HCT116 (cell line): ENCODE measurements at regions not wholly inside any gene's neighbourhood (a gene's known extent, or its start where the extent isn't known, plus 50 kb on each side); places are given as distances from the start of the nearest gene placed in this dataset.

Experiments used
- ATAC-seq: fragments of 200-7000 bp; cut with Tn5 transposase; 2 replicates; pipeline ENCODE4 v1.9.1; 2020; ENCODE audit warnings: mild to moderate bottlenecking, moderate library complexity
- BruUV-seq: library from RNA; stranded (reverse); fragments of 400-500 nt; replicated peaks from 2 replicates; lab custom pipeline; 2021; lab: Mats Ljungman, UMichigan
- CTCF ChIA-PET: fragments of 300-600 bp; sonication (Branson Sonifier 250); formaldehyde crosslinking; loops from one replicate; lab custom pipeline; 2021; ENCODE audit warnings: antibody characterized with exemption; lab: Charles Lee
- POLR2A ChIA-PET: fragments of 300-600, 350-600 bp; sonication (Branson Sonifier 250); formaldehyde crosslinking; loops from one replicate; lab custom pipeline; 2021; ENCODE audit warnings: antibody characterized with exemption; lab: Charles Lee
- RAD21 ChIA-PET, 2 experiments: fragments of 300-600 bp; sonication (Branson Sonifier 250); formaldehyde crosslinking; loops; one replicate each; lab custom pipeline; 2023; ENCODE audit warnings: low total read pairs in 2 of 2; ENCODE audit not compliant: uncharacterized antibody in 2 of 2, unreplicated experiment in 2 of 2, low non-redundant PET in 1 of 2; lab: Charles Lee
- DNase-seq: peaks from one replicate; pipeline ENCODE4 v3.0.0-alpha.2; 2010; ENCODE audit warnings: low read depth, low spot score
- H2AFZ ChIP-seq: fragments of 200-600 bp; shearing (Covaris generic), sonication (generic); 2 replicates; pipeline ENCODE4 v1.6.1; 2017; ENCODE audit warnings: low read depth, mixed run types, mixed read lengths, antibody characterized with exemption, low read length; ENCODE audit not compliant: poor library complexity, severe bottlenecking
- H3K27ac ChIP-seq: 2 replicates; pipeline ENCODE4 v1.5.1; 2012; ENCODE audit warnings: low read depth, low read length
- H3K27me3 ChIP-seq: fragments of 200-600 bp; sonication (generic); 2 replicates; pipeline ENCODE4 v1.6.1; 2016; ENCODE audit warnings: mixed run types, low read length, mixed read lengths; ENCODE audit not compliant: insufficient read depth
- H3K36me3 ChIP-seq, 2 experiments: fragments of 200-500 bp in 1 of 2; fragments of 200-600 bp in 1 of 2; sonication (Bioruptor generic) in 1 of 2; sonication (generic) in 1 of 2; 2 replicates each; pipeline versions ENCODE4 v1.5.1 to v1.6.1; 2014 to 2016; ENCODE audit warnings: low read length in 2 of 2, inconsistent platforms in 1 of 2, mixed read lengths in 1 of 2, mixed run types in 1 of 2; ENCODE audit not compliant: insufficient read depth in 2 of 2, control insufficient read depth in 1 of 2
- H3K4me1 ChIP-seq, 2 experiments: fragments of 200-600 bp in 1 of 2; sonication (generic) in 1 of 2; 2 replicates each; pipeline versions ENCODE4 v1.5.1 to v1.6.1; 2012 to 2017; ENCODE audit warnings: low read length in 2 of 2, inconsistent platforms in 1 of 2, mild to moderate bottlenecking in 1 of 2, mixed read lengths in 1 of 2, mixed run types in 1 of 2, moderate library complexity in 1 of 2; ENCODE audit not compliant: insufficient read depth in 2 of 2, control insufficient read depth in 1 of 2
- H3K4me2 ChIP-seq: fragments of 200-600 bp; sonication (generic); 2 replicates; pipeline ENCODE4 v1.6.1; 2017; ENCODE audit warnings: mixed run types, low read length, mixed read lengths
- H3K4me3 ChIP-seq, 2 experiments: fragments of 200-600 bp in 1 of 2; sonication (generic) in 1 of 2; replicated peaks in 1 of 2; 2 replicates each; pipeline ENCODE4 v1.5.1; 2011 to 2016; ENCODE audit warnings: low read length in 2 of 2, control low read depth in 1 of 2, low read depth in 1 of 2, mild to moderate bottlenecking in 1 of 2, mixed read lengths in 1 of 2, mixed run types in 1 of 2
- H3K79me2 ChIP-seq: fragments of 200-600 bp; sonication (generic); 2 replicates; pipeline ENCODE4 v1.6.1; 2017; ENCODE audit warnings: mild to moderate bottlenecking, mixed run types, low read length, moderate library complexity, mixed read lengths; ENCODE audit not compliant: insufficient read depth
- H3K9ac ChIP-seq: fragments of 200-600 bp; sonication (generic); 2 replicates; pipeline ENCODE4 v1.6.1; 2016; ENCODE audit warnings: low read length, mixed read lengths
- H3K9me2 ChIP-seq: fragments of 200-600 bp; sonication (generic), shearing (Covaris generic); 2 replicates; pipeline ENCODE4 v1.6.1; 2017; ENCODE audit warnings: mixed run types, mild to moderate bottlenecking, moderate library complexity; ENCODE audit not compliant: insufficient read depth
- H3K9me3 ChIP-seq, 2 experiments: fragments of 200-500 bp in 1 of 2; fragments of 200-600 bp in 1 of 2; sonication (Bioruptor generic) in 1 of 2; sonication (generic) in 1 of 2; 2 replicates each; pipeline ENCODE4 v1.6.1; 2014 to 2017; ENCODE audit warnings: low read length in 2 of 2, mixed read lengths in 2 of 2, inconsistent platforms in 1 of 2, low read depth in 1 of 2, mild to moderate bottlenecking in 1 of 2, mixed run types in 1 of 2, moderate library complexity in 1 of 2; ENCODE audit not compliant: control insufficient read depth in 1 of 2, insufficient read depth in 1 of 2
- H4K20me1 ChIP-seq: fragments of 200-600 bp; sonication (generic), shearing (Covaris generic); 2 replicates; pipeline ENCODE4 v1.6.1; 2017; ENCODE audit warnings: mixed run types, mild to moderate bottlenecking, moderate library complexity; ENCODE audit not compliant: insufficient read depth
- ATF3 ChIP-seq: IDR thresholded peaks from 2 replicates; pipeline ENCODE4 v1.6.1; 2012
- CBX3 ChIP-seq: IDR thresholded peaks from 2 replicates; pipeline ENCODE4 v1.6.1; 2012; ENCODE audit warnings: low read depth
- EGR1 ChIP-seq: IDR thresholded peaks from 2 replicates; pipeline ENCODE4 v1.6.1; 2012; ENCODE audit warnings: low read depth
- ELF1 ChIP-seq: IDR thresholded peaks from 2 replicates; pipeline ENCODE4 v1.6.1; 2012; ENCODE audit warnings: low read depth, borderline replicate concordance
- EZH2phosphoT487 ChIP-seq: fragments of 200-600 bp; IDR thresholded peaks from 2 replicates; pipeline ENCODE4 v1.6.1; 2018; ENCODE audit warnings: antibody characterized with exemption, borderline replicate concordance
- SP1 ChIP-seq: IDR thresholded peaks from 2 replicates; pipeline ENCODE4 v1.6.1; 2012; ENCODE audit warnings: low read depth
- SRF ChIP-seq: IDR thresholded peaks from 2 replicates; pipeline ENCODE4 v1.6.1; 2012; ENCODE audit warnings: low read depth
- YY1 ChIP-seq: IDR thresholded peaks from 2 replicates; pipeline ENCODE4 v1.6.1; 2011; ENCODE audit warnings: low read length, low read depth, moderate library complexity, mild to moderate bottlenecking; ENCODE audit not compliant: insufficient replicate concordance; ENCODE audit errors: extremely low read depth
- intact Hi-C: fragments of 100-400 bp; cut with micrococcal nuclease; formaldehyde crosslinking; loops from 2 replicates; pipeline ENCODE4 v1.10.0; 2022
- TF ChIP-seq, protein P1 (sequence below): IDR thresholded peaks from 2 replicates; pipeline ENCODE4 v1.6.1; 2012
- TF ChIP-seq, protein P2 (sequence below): IDR thresholded peaks from 2 replicates; pipeline ENCODE4 v1.6.1; 2011; ENCODE audit warnings: mild to moderate bottlenecking, low read length, moderate library complexity; ENCODE audit not compliant: insufficient replicate concordance; ENCODE audit errors: extremely low read depth

DNA sequence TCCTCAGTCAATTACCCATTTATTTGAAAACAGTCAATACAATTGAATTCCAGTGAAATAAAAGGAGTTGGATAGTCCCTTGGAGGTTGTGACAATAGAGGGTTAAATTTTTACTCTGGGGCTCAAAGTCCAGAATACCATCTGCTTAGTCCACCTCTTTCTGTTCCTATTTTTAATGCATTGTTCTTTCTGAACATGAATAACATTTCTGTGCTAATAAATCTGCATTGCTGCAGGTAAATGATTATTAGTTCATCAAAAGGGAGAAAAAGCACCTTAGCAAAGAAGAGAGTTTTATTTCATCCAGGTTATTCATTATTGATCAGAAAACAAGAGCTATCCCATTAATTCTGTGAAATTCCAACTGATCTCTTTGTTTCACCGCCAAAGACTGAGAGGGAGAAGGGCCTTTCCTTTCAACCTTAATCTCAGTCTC, 166.1 kb upstream of the OLIG3 start:
- Histone ChIP-seq H3K4me2 (no peak overlapping the region), H3K27ac (no peak overlapping the region), H3K36me3 (no peaks in the 10 kb centered on the region), H3K4me1 (no peaks in the 10 kb centered on the region), H3K27me3 (no peaks in the 10 kb centered on the region), H2AFZ (no peak overlapping the region), H4K20me1 (no peaks in the 10 kb centered on the region), H3K4me3 (no peak overlapping the region), H3K9me2 (no peaks in the 10 kb centered on the region), H3K79me2 (no peaks in the 10 kb centered on the region), H3K9ac (no peak overlapping the region), H3K9me3 (no peaks in the 10 kb centered on the region)
- ChIA-PET CTCF (no interaction called here), POLR2A (no interaction called here), RAD21 (no interaction called here)
- ATAC-seq (no peak), DNase-seq (no peak)
- TF ChIP-seq EGR1 (no peak), ATF3 (no peak), EZH2phosphoT487 (no peak), CBX3 (no peak), SRF (no peak), ELF1 (no peak), SP1 (no peak), YY1 (no peak)
- TF ChIP-seq, protein P1, sequence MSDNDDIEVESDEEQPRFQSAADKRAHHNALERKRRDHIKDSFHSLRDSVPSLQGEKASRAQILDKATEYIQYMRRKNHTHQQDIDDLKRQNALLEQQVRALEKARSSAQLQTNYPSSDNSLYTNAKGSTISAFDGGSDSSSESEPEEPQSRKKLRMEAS = no peak
- TF ChIP-seq, protein P2, sequence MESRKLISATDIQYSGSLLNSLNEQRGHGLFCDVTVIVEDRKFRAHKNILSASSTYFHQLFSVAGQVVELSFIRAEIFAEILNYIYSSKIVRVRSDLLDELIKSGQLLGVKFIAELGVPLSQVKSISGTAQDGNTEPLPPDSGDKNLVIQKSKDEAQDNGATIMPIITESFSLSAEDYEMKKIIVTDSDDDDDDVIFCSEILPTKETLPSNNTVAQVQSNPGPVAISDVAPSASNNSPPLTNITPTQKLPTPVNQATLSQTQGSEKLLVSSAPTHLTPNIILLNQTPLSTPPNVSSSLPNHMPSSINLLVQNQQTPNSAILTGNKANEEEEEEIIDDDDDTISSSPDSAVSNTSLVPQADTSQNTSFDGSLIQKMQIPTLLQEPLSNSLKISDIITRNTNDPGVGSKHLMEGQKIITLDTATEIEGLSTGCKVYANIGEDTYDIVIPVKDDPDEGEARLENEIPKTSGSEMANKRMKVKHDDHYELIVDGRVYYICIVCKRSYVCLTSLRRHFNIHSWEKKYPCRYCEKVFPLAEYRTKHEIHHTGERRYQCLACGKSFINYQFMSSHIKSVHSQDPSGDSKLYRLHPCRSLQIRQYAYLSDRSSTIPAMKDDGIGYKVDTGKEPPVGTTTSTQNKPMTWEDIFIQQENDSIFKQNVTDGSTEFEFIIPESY = no peak
- intact Hi-C loops = no loop called here
- no TSS peak for BruUV-seq
